Osteocyte (in vitro differentiated cells): ENCODE measurements at regions not wholly inside any gene's neighbourhood (a gene's known extent, or its start where the extent isn't known, plus 50 kb on each side); places are given as distances from the start of the nearest gene placed in this dataset.

Source experiments
- DNase-seq: peaks from one replicate; pipeline ENCODE4 v3.0.0; 2021; ENCODE audit warnings: mixed read lengths; ENCODE audit not compliant: unreplicated experiment; ENCODE audit errors: extremely low spot score
- H3K27ac Mint-ChIP-seq: one replicate; pipeline ENCODE4 v1.8.0; 2021; ENCODE audit warnings: mild to moderate bottlenecking, mixed read lengths; ENCODE audit not compliant: unreplicated experiment
- H3K27me3 Mint-ChIP-seq: one replicate; pipeline ENCODE4 v1.8.0; 2021; ENCODE audit warnings: mixed read lengths; ENCODE audit not compliant: unreplicated experiment
- H3K36me3 Mint-ChIP-seq: one replicate; pipeline ENCODE4 v1.8.0; 2021; ENCODE audit warnings: mixed read lengths; ENCODE audit not compliant: unreplicated experiment
- H3K4me1 Mint-ChIP-seq: one replicate; pipeline ENCODE4 v1.8.0; 2021; ENCODE audit warnings: mixed read lengths; ENCODE audit not compliant: unreplicated experiment
- H3K4me3 Mint-ChIP-seq: one replicate; pipeline ENCODE4 v1.8.0; 2021; ENCODE audit warnings: mild to moderate bottlenecking, moderate library complexity, mixed read lengths; ENCODE audit not compliant: unreplicated experiment
- H3K9me3 Mint-ChIP-seq: one replicate; pipeline ENCODE4 v1.8.0; 2021; ENCODE audit warnings: mixed read lengths; ENCODE audit not compliant: unreplicated experiment
- CTCF ChIP-seq: fragments of 200-600 bp; sonication (generic); IDR thresholded peaks from 2 replicates; pipeline ENCODE4 v1.5.0; 2021; ENCODE audit warnings: antibody characterized with exemption, mild to moderate bottlenecking, moderate library complexity

GRCh38 chr3:87069021-87069420, 78.1 kb upstream of the VGLL3 start:
- H3K27ac Mint-ChIP-seq: no peak overlapping the region
- no peaks in the 10 kb centered on the region for H3K9me3 Mint-ChIP-seq
- no peaks in the 10 kb centered on the region for H3K36me3 Mint-ChIP-seq
- no peak for TF ChIP-seq CTCF
- H3K27me3 Mint-ChIP-seq: no peaks in the 10 kb centered on the region
- H3K4me3 Mint-ChIP-seq: no peak overlapping the region
- no peaks in the 10 kb centered on the region for H3K4me1 Mint-ChIP-seq
- DNase-seq: no peak

GRCh38 chr3:87062685-87063084, 71.7 kb upstream of the VGLL3 start:
- no peak for DNase-seq
- Mint-ChIP-seq H3K9me3 (peaks cover 4% of the 10 kb centered on the region), H3K4me3 (no peak overlapping the region), H3K4me1 (no peaks in the 10 kb centered on the region), H3K36me3 (no peaks in the 10 kb centered on the region), H3K27me3 (no peaks in the 10 kb centered on the region), H3K27ac (no peak overlapping the region)
- TF ChIP-seq CTCF: no peak

DNA sequence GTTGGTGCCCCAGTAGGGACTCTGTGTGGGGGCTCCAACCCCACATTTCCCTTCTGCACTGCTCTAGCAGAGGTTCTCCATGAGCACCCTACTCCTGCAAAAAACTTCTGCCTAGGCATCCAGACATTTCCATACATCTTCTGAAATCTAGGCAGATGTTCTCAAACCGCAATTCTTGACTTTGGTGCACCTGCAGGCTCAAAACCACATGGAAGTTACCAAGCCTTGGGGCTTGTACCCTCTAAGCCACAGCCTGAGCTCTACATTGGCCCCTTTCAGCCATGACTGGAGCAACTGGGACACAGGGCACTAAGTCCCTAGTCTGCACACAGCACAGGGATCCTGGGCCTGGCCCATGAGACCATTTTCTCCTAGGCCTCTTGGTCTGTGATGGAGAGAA, 66.5 kb upstream of the VGLL3 start:
- H3K9me3 Mint-ChIP-seq: peaks cover 13% of the 10 kb centered on the region
- no peak for DNase-seq
- H3K4me3 Mint-ChIP-seq: no peak overlapping the region
- no peaks in the 10 kb centered on the region for H3K36me3 Mint-ChIP-seq
- no peaks in the 10 kb centered on the region for H3K4me1 Mint-ChIP-seq
- TF ChIP-seq CTCF: no peak
- no peak overlapping the region for H3K27ac Mint-ChIP-seq
- no peaks in the 10 kb centered on the region for H3K27me3 Mint-ChIP-seq

DNA sequence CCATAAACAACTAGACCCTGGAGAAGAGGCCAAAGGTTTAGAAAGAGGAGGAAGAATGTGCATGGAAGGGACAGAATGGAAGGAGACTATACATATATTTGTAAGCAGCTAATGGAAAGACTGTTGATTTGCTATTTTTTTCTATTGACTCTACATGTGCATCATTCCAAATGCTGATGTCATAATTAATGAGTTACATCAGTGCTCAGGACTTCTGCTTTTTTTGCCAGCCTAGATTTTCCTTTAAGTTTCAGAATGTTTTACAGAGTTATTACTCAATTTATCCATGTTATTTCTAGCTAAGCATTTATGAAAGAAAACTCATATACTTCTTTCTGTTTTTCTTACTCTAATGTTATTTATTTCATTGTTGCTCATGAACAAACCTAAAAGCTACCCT, 62.6 kb upstream of the VGLL3 start:
- Mint-ChIP-seq H3K4me3 (no peak overlapping the region), H3K9me3 (peaks cover 13% of the 10 kb centered on the region), H3K36me3 (no peaks in the 10 kb centered on the region), H3K27ac (no peak overlapping the region), H3K27me3 (no peaks in the 10 kb centered on the region), H3K4me1 (no peaks in the 10 kb centered on the region)
- DNase-seq: no peak
- no peak for TF ChIP-seq CTCF

DNA sequence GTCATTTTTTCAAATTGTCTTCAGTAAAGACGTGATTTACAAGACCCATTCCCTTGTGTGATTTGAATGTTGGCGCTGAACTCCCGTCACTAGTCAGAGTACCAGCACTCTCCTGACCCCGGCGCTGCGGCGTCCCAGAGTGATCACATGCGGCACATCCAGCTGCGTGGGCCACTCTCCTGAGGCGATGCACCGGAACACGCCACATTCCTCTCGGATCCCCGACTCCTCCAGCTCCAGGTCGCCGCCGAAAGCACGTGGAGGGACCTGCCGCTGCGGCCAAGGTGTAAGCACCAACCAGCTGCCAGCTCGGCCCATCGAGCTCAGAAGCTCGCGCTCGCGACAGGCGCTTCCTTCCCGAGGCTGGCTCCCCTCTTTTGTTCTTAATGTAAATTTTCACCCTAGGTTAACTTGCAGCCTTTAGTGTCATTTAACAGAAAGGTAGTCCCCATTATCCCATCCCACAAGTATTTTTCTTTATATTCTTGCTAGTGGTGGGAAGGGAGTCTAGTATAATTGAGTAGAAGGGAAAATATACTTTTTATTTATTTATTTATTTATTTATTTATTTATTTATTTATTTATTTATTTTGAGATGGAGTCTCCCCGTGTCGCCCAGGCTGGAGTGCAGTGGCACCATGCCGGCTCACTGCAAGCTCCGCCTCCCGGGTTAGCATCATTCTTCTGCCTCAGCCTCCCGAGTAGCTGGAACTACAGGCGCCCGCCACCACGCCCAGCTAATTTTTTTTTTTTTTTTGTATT, 61.7 kb upstream of the VGLL3 start:
- H3K27me3 Mint-ChIP-seq: no peaks in the 10 kb centered on the region
- H3K27ac Mint-ChIP-seq: no peak overlapping the region
- H3K4me1 Mint-ChIP-seq: no peaks in the 10 kb centered on the region
- DNase-seq: no peak
- H3K4me3 Mint-ChIP-seq: no peak overlapping the region
- TF ChIP-seq CTCF: no peak
- H3K9me3 Mint-ChIP-seq: peaks cover 8% of the 10 kb centered on the region
- H3K36me3 Mint-ChIP-seq: no peaks in the 10 kb centered on the region
